ENCODE measurements at regions not wholly inside any gene's neighbourhood (a gene's known extent, or its start where the extent isn't known, plus 50 kb on each side); places are given as distances from the start of the nearest gene placed in this dataset.

- TF ChIP-seq, protein P1, sequence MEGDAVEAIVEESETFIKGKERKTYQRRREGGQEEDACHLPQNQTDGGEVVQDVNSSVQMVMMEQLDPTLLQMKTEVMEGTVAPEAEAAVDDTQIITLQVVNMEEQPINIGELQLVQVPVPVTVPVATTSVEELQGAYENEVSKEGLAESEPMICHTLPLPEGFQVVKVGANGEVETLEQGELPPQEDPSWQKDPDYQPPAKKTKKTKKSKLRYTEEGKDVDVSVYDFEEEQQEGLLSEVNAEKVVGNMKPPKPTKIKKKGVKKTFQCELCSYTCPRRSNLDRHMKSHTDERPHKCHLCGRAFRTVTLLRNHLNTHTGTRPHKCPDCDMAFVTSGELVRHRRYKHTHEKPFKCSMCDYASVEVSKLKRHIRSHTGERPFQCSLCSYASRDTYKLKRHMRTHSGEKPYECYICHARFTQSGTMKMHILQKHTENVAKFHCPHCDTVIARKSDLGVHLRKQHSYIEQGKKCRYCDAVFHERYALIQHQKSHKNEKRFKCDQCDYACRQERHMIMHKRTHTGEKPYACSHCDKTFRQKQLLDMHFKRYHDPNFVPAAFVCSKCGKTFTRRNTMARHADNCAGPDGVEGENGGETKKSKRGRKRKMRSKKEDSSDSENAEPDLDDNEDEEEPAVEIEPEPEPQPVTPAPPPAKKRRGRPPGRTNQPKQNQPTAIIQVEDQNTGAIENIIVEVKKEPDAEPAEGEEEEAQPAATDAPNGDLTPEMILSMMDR (IDR thresholded peaks at IDR 0.05) = no peak
- TF ChIP-seq POLR2AphosphoS5 (IDR thresholded peaks at IDR 0.05) (no peak), POLR2A (IDR thresholded peaks at IDR 0.05) (no peak)
These were observed 104.4 kb upstream of the PARP11 start for GRCh38 chr12:3977621-3978020.

Data from breast epithelium (tissue), 3 donors.